ENCODE measurements at regions not wholly inside any gene's neighbourhood (a gene's known extent, or its start where the extent isn't known, plus 50 kb on each side); places are given as distances from the start of the nearest gene placed in this dataset.
"Not testable (repeated sequence)": the region's sequence is repeated elsewhere in the genome, so short reads cannot be mapped to it uniquely, and the experiment has no call there.

GRCh38 chr22:48921411-48921903, 906.2 kb downstream of the BRD1 start:
- DNase-seq (ENCODE audit: low read depth in 2 of 2), result no peak

- DNase-seq (ENCODE audit: low read depth in 2 of 2), result no peak
Observed at GRCh38 chr22:48920776-48921241, 906.9 kb downstream of the BRD1 start.

- DNase-seq (ENCODE audit: low read depth in 2 of 2), result no peak
Observed at GRCh38 chr22:48919851-48920589, 907.7 kb downstream of the BRD1 start.

DNA sequence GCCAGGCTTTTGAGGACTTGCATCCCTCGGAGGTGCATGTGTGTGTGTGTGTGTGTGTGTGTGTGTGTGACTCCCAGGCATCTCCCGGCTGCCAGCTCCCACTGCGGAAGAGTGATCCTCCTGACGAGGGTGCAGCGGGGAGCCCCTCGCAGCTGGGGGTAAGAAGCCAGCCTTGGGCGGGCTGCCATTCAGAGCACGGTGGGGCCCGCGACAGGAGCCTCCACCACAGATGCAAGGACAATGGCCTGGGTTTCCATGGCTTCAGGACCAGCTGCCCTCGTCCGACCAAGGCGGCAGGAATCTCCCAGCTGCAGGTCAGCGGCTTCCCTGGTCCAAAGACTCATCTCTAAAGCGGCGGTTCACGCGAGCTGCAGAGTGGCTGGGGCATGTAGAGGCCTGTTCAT, 908.5 kb downstream of the BRD1 start:
- DNase-seq (ENCODE audit: low read depth in 2 of 2), result no peak

- DNase-seq (ENCODE audit: low read depth in 2 of 2), result no peak
Observed at GRCh38 chr22:48918585-48919186, 909.0 kb downstream of the BRD1 start.

DNA sequence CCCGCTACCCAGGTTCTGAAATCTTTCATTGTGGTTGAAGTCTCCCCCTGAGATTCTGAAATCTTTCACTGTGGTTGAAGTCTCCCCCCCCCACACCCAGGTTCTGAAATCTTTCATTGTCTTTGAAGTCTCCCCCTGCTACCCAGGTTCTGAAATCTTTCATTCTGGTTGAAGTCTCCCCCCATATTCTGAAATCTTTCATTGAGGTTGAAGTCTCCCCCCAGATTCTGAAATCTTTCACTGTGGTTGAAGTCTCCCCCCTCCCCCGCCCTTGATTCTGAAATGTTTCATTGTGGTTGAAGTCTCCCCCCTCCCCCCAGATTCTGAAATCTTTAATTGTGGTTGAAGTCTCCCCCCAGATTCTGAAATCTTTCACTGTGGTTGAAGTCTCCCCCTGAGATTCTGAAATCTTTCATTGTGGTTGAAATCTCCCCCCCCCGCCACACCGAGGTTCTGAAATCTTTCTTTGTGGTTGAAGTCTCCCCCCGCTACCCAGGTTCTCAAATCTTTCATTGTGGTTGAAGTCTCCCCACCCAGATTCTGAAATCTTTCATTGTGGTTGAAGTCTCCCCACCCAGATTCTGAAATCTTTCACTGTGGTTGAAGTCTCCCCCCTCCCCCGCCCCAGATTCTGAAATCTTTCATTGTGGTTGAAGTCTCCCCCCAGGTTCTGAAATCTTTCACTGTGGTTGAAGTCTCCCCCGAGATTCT, 915.2 kb downstream of the BRD1 start:
- not testable (repeated sequence) for DNase-seq (ENCODE audit: low read depth in 2 of 2)

- DNase-seq (ENCODE audit: low read depth in 2 of 2), result not testable (repeated sequence)
Observed at GRCh38 chr22:48911647-48912046, 916.0 kb downstream of the BRD1 start.

DNA sequence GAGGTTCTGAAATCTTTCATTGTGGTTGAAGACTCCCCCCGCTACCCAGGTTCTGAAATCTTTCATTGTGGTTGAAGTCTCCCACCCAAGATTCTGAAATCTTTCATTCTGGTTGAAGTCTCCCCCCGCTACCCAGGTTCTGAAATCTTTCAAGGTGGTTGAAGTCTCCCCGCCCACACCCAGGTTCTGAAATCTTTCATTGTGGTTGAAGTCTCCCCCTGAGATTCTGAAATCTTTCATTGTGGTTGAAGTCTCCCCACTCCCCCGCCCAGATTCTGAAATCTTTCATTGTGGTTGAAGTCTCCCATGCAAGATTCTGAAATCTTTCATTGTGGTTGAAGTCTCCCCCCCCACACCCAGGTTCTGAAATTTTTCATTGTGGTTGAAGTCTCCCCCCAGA, 916.6 kb downstream of the BRD1 start:
- DNase-seq (ENCODE audit: low read depth in 2 of 2), result not testable (repeated sequence)

GRCh38 chr22:48908547-48908946, 919.1 kb downstream of the BRD1 start:
- no peak for DNase-seq (ENCODE audit: low read depth in 2 of 2)

GRCh38 chr22:48907591-48907990, 920.1 kb downstream of the BRD1 start:
- no peak for DNase-seq (ENCODE audit: low read depth in 2 of 2)

DNA sequence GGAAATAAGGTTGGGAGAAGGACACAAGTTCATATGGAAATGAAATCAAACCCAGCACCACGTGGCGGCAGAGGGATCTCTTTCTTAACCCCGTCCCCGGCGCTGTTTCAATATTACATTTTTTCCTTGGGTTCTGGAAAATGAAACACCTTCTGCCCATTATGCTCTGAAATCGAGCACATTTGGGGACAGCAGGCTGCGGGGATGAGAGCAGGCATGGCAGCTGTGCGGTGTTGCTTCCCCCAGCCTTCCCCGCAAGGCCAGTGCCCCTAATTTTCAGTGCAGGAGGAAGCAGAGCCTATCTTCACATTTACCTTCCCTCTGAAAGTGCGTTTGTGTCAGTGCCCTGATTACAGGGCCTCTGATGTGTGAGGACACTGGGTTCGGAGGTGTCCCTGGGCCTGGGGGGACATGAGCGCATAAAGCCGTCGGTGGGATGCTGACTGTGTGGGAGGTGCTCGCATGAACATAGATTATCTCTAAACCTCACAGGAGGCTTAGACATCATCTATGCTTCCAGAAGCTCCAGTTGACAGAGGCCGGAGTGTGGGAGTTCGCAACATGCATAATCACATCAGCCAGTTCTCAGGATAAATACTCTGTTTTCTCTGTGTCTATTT, 921.3 kb downstream of the BRD1 start:
- no peak for DNase-seq (ENCODE audit: low read depth in 2 of 2)

- no peak for DNase-seq (ENCODE audit: low read depth in 2 of 2)
Observed at GRCh38 chr22:48905206-48905975, 922.3 kb downstream of the BRD1 start.

- DNase-seq (ENCODE audit: low read depth in 2 of 2), result no peak
Observed at GRCh38 chr22:48902983-48903650, 924.6 kb downstream of the BRD1 start.

DNA sequence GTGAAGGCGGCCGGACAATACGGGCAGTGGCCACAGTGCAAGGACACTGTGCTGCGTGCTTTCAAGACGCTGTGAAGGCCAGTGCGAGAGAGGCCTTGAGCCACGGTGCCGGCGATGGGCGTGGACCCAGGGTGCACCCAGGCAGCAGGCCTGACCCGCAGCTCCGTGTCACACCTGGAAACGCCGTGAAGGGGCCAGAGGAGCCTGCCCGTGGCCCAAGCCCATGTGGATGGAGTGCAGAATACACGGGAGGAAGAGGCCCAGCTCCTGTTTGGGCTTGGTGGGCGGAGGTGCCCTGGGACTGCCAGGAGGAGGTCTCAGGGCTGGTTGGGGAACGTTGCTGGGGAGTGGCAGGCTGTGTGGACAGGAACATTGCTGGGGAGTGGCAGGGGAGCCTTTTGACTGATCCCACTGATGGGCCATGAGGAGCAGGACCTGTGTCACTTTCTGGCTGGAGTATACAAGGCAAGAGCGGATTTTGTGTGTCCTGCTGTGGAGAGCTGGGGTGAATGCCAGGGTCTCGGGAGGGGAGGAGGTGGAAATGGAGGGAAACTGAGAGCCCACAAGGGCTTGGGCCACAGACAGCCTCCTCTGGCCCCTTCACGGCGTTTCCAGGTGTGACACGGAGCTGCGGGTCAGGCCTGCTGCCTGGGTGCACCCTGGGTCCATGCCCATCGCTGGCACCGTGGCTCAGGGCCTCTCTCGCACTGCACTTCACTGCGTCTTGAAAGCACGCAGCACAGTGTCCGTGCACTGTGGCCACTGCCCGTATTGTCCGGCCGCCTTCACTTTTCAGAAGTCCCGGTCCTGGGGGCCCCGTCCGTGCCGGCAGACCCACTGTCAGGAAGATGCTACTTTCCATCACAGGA, 925.4 kb downstream of the BRD1 start:
- DNase-seq (ENCODE audit: low read depth in 2 of 2), result no peak

DNA sequence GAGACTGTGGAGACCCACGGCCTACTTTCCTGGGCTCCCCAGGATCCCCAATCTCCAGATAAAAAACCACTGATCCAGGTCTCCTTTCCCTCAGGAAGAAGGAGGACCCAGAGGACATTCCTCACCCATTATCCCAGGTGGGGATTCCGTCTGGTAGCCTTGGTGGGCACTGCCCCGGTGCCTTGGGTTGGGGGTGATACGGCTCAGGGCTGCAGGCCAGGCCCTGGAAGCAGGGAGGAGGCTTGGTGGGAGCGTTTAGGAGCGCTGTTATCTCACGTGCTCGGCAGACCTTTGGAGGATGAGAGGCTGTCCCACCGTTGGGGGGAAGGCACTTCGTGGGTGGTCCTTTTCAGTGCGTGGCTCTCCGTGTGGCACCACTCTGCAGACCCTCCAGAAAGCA, 926.3 kb downstream of the BRD1 start:
- DNase-seq (ENCODE audit: low read depth in 2 of 2), result no peak

DNA sequence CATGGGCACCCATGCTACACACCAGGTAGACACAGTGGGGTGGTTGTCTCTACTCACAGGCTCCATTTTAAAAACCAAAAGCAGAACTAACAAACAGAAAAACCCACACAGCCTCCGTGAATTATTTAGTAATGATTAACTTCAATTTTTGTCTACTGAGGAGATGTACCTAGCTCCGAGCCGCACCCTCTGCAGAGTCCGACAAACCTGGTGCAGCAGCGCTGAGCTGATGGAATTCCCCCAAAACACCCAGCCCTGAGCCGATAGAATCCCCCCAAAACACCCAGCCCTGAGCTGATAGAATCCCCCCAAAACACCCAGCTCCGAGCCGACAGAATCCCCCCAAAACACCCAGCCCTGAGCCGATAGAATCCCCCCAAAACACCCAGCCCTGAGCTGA, 927.0 kb downstream of the BRD1 start:
- DNase-seq (ENCODE audit: low read depth in 2 of 2), result no peak

DNA sequence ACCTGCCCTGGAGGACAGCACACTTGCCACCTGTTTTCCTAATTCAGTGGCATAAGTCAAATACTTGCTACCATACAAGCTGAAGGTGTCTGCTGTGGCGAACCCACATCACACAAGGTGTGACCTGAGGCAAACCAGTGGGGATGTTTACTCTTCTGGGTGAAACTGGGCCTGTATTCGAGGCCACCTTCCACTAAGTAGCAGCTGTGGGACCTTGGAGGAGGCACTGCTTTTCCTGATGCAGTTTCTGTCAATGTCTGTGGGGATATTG, 927.4 kb downstream of the BRD1 start:
- no peak for DNase-seq (ENCODE audit: low read depth in 2 of 2)

- no peak for DNase-seq (ENCODE audit: low read depth in 2 of 2)
Observed at GRCh38 chr22:48899523-48900326, 927.9 kb downstream of the BRD1 start.

GRCh38 chr22:48898524-48899250, 929.0 kb downstream of the BRD1 start:
- DNase-seq (ENCODE audit: low read depth in 2 of 2), result no peak
